Panc1 (cell line): ENCODE measurements at regions not wholly inside any gene's neighbourhood (a gene's known extent, or its start where the extent isn't known, plus 50 kb on each side); places are given as distances from the start of the nearest gene placed in this dataset.

Experiments used
- POLR2AphosphoS5 ChIP-seq: IDR thresholded peaks from 2 replicates; pipeline ENCODE4 v1.6.1; 2012; ENCODE audit warnings: mild to moderate bottlenecking, low read depth, low read length, moderate library complexity
- SIN3A ChIP-seq: IDR thresholded peaks from 2 replicates; pipeline ENCODE4 v1.6.1; 2012; ENCODE audit warnings: low read depth, mild to moderate bottlenecking, low read length, moderate library complexity, borderline replicate concordance; ENCODE audit not compliant: insufficient read depth
- TCF7L2 ChIP-seq: IDR thresholded peaks from 2 replicates; pipeline ENCODE4 v1.6.1; 2011; ENCODE audit warnings: mild to moderate bottlenecking, low read depth, low read length, inconsistent platforms
- TF ChIP-seq, protein P1 (sequence below): fragments of 450-650 bp; IDR thresholded peaks from 2 replicates; pipeline ENCODE4 v1.5.1; 2017; ENCODE audit warnings: mild to moderate bottlenecking
- TF ChIP-seq, protein P2 (sequence below), 2 experiments: IDR thresholded peaks; 2 replicates each; pipeline ENCODE4 v1.6.1; 2011 to 2012; ENCODE audit warnings: low read depth in 2 of 2, control low read depth in 1 of 2, low read length in 1 of 2, mild to moderate bottlenecking in 1 of 2, moderate library complexity in 1 of 2; ENCODE audit not compliant: insufficient read depth in 1 of 2

- TF ChIP-seq, protein P1, sequence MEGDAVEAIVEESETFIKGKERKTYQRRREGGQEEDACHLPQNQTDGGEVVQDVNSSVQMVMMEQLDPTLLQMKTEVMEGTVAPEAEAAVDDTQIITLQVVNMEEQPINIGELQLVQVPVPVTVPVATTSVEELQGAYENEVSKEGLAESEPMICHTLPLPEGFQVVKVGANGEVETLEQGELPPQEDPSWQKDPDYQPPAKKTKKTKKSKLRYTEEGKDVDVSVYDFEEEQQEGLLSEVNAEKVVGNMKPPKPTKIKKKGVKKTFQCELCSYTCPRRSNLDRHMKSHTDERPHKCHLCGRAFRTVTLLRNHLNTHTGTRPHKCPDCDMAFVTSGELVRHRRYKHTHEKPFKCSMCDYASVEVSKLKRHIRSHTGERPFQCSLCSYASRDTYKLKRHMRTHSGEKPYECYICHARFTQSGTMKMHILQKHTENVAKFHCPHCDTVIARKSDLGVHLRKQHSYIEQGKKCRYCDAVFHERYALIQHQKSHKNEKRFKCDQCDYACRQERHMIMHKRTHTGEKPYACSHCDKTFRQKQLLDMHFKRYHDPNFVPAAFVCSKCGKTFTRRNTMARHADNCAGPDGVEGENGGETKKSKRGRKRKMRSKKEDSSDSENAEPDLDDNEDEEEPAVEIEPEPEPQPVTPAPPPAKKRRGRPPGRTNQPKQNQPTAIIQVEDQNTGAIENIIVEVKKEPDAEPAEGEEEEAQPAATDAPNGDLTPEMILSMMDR: no peak
- no peak for TF ChIP-seq POLR2AphosphoS5
- TF ChIP-seq, protein P2, sequence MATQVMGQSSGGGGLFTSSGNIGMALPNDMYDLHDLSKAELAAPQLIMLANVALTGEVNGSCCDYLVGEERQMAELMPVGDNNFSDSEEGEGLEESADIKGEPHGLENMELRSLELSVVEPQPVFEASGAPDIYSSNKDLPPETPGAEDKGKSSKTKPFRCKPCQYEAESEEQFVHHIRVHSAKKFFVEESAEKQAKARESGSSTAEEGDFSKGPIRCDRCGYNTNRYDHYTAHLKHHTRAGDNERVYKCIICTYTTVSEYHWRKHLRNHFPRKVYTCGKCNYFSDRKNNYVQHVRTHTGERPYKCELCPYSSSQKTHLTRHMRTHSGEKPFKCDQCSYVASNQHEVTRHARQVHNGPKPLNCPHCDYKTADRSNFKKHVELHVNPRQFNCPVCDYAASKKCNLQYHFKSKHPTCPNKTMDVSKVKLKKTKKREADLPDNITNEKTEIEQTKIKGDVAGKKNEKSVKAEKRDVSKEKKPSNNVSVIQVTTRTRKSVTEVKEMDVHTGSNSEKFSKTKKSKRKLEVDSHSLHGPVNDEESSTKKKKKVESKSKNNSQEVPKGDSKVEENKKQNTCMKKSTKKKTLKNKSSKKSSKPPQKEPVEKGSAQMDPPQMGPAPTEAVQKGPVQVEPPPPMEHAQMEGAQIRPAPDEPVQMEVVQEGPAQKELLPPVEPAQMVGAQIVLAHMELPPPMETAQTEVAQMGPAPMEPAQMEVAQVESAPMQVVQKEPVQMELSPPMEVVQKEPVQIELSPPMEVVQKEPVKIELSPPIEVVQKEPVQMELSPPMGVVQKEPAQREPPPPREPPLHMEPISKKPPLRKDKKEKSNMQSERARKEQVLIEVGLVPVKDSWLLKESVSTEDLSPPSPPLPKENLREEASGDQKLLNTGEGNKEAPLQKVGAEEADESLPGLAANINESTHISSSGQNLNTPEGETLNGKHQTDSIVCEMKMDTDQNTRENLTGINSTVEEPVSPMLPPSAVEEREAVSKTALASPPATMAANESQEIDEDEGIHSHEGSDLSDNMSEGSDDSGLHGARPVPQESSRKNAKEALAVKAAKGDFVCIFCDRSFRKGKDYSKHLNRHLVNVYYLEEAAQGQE (IDR thresholded peaks at IDR 0.05; ENCODE audit: insufficient read depth in 1 of 2, low read depth in 2 of 2, low read length in 1 of 2): no peak
- TF ChIP-seq SIN3A: no peak
- TF ChIP-seq TCF7L2: no peak
Measured at GRCh38 chr19:28836421-28836820, 376.5 kb downstream of the UQCRFS1 start.
